ENCODE measurements at regions not wholly inside any gene's neighbourhood (a gene's known extent, or its start where the extent isn't known, plus 50 kb on each side); places are given as distances from the start of the nearest gene placed in this dataset.

GRCh38 chr11:16421826-16422225, 65.5 kb upstream of the SOX6 start:
- DNase-seq = no peak

GRCh38 chr11:16418428-16419097, 62.2 kb upstream of the SOX6 start:
- no peak for DNase-seq

- DNase-seq = no peak
These were observed 56.3 kb upstream of the SOX6 start for GRCh38 chr11:16412525-16413172.

- DNase-seq = no peak
These were observed 54.1 kb upstream of the SOX6 start for GRCh38 chr11:16410479-16410878.

GRCh38 chr11:16408619-16409018, 52.3 kb upstream of the SOX6 start:
- DNase-seq = no peak

GRCh38 chr11:16406226-16406625, 49.9 kb upstream of the SOX6 start:
- no peak for DNase-seq

Measured in SHP77 (cell line).